ENCODE measurements at regions not wholly inside any gene's neighbourhood (a gene's known extent, or its start where the extent isn't known, plus 50 kb on each side); places are given as distances from the start of the nearest gene placed in this dataset.
"Not testable (repeated sequence)": the region's sequence is repeated elsewhere in the genome, so short reads cannot be mapped to it uniquely, and the experiment has no call there.

DNA sequence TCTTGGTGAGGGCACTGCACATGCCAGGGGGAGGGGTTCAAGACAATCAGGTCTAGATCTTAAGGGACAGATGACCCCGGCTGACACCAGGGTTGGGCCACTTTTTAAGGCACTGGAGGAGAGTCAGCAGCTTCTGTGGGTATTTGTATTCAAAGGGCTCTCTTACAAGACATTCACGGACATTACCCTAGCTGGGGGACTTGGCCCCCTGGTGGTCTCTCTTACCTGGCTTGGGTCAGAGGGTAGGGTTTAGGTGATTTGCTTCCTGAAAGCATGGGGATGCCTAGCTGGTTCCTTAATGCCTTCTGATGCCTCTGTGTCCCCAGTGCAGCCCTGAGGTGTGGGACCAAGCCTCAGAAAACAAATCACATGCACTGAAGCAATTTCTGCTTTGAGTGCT, 354.7 kb downstream of the CDC5L start:
- dilution Hi-C loops (cut with MboI; ENCODE audit: extremely low pct_ligation_motif_present, low sequenced_read_pairs), result no loop called here
- H3K36me3 ChIP-seq (ENCODE audit: control insufficient read depth in 2 of 2, extremely low read depth in 1 of 2, insufficient read depth in 2 of 2, low read length in 2 of 2), result no peaks in the 10 kb centered on the region
- H3K27me3 ChIP-seq (ENCODE audit: control insufficient read depth, extremely low read depth, insufficient read depth, low read length), result no peaks in the 10 kb centered on the region
- H3K4me1 ChIP-seq (ENCODE audit: control insufficient read depth, extremely low read depth, insufficient read depth, low read length), result no peaks in the 10 kb centered on the region
- H2AFZ ChIP-seq (ENCODE audit: control insufficient read depth, low read length), result no peak overlapping the region
- DNase-seq (ENCODE audit: low read depth, low spot score) (no peak), FAIRE-seq (no peak)
- H4K20me1 ChIP-seq (ENCODE audit: control insufficient read depth, extremely low read depth, insufficient read depth, low read length), result no peaks in the 10 kb centered on the region
- TF ChIP-seq EZH2 (IDR thresholded peaks at IDR 0.05; ENCODE audit: low read length), result no peak
- TF ChIP-seq, protein P1, sequence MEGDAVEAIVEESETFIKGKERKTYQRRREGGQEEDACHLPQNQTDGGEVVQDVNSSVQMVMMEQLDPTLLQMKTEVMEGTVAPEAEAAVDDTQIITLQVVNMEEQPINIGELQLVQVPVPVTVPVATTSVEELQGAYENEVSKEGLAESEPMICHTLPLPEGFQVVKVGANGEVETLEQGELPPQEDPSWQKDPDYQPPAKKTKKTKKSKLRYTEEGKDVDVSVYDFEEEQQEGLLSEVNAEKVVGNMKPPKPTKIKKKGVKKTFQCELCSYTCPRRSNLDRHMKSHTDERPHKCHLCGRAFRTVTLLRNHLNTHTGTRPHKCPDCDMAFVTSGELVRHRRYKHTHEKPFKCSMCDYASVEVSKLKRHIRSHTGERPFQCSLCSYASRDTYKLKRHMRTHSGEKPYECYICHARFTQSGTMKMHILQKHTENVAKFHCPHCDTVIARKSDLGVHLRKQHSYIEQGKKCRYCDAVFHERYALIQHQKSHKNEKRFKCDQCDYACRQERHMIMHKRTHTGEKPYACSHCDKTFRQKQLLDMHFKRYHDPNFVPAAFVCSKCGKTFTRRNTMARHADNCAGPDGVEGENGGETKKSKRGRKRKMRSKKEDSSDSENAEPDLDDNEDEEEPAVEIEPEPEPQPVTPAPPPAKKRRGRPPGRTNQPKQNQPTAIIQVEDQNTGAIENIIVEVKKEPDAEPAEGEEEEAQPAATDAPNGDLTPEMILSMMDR (optimal IDR thresholded peaks at IDR 0.05 in 1 of 3, IDR thresholded peaks at IDR 0.05 in 1 of 3, conservative IDR thresholded peaks at IDR 0.05 in 1 of 3; ENCODE audit: extremely low read depth in 1 of 3, insufficient read depth in 2 of 3, low read length in 3 of 3), result no peak
- no peak overlapping the region for H3K9ac ChIP-seq (ENCODE audit: control insufficient read depth, extremely low read depth, insufficient read depth, low read length)
- H3K9me1 ChIP-seq (ENCODE audit: control insufficient read depth, extremely low read depth, insufficient read depth, low read length), result no peaks in the 10 kb centered on the region
- H3K27ac ChIP-seq (ENCODE audit: control insufficient read depth, insufficient read depth, low read length), result no peak overlapping the region
- no peaks in the 10 kb centered on the region for H3K9me3 ChIP-seq (ENCODE audit: control insufficient read depth, low read depth, low read length)
- no peaks in the 10 kb centered on the region for H3K79me2 ChIP-seq (ENCODE audit: control insufficient read depth, insufficient read depth, low read length)
- H3K4me2 ChIP-seq (ENCODE audit: control insufficient read depth, extremely low read depth, insufficient read depth, low read depth, low read length), result no peak overlapping the region
- no peak overlapping the region for H3K4me3 ChIP-seq (ENCODE audit: control insufficient read depth in 2 of 3, extremely low read depth in 1 of 3, insufficient read depth in 2 of 3, low read depth in 1 of 3, low read length in 3 of 3)

DNA sequence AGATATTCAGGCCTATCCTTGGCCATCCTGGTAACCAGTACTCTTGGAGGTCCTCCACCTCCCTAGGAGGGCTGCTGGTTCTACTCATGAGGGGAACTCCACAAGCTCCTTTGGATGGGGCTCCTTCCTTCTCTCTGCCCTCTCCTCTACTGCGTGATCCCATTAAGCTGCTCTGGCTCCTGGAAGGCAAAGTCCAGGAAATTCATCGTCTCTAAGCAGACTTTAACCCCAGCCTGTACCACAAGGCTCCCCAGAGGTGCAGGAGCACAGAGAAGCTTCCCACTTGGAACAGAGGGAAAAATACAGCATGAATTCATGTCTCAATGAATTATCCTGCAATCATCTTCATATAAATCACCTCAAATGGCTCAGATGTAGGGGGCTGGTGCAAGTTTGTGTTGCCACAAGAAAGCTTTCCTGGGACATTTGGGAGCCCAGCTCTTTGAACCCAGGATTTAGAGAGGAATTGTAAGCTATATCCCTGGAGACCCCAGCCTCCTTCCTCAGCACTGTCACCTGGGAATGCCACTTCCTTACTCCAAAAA, 355.4 kb downstream of the CDC5L start:
- Histone ChIP-seq H3K4me1 (ENCODE audit: control insufficient read depth, extremely low read depth, insufficient read depth, low read length) (no peaks in the 10 kb centered on the region), H3K9ac (ENCODE audit: control insufficient read depth, extremely low read depth, insufficient read depth, low read length) (no peak overlapping the region), H3K27ac (ENCODE audit: control insufficient read depth, insufficient read depth, low read length) (no peak overlapping the region), H3K36me3 (ENCODE audit: control insufficient read depth in 2 of 2, extremely low read depth in 1 of 2, insufficient read depth in 2 of 2, low read length in 2 of 2) (no peaks in the 10 kb centered on the region), H3K9me1 (ENCODE audit: control insufficient read depth, extremely low read depth, insufficient read depth, low read length) (no peaks in the 10 kb centered on the region), H3K9me3 (ENCODE audit: control insufficient read depth, low read depth, low read length) (no peaks in the 10 kb centered on the region), H3K4me3 (ENCODE audit: control insufficient read depth in 2 of 3, extremely low read depth in 1 of 3, insufficient read depth in 2 of 3, low read depth in 1 of 3, low read length in 3 of 3) (no peak overlapping the region), H3K79me2 (ENCODE audit: control insufficient read depth, insufficient read depth, low read length) (no peaks in the 10 kb centered on the region), H2AFZ (ENCODE audit: control insufficient read depth, low read length) (no peak overlapping the region), H3K4me2 (ENCODE audit: control insufficient read depth, extremely low read depth, insufficient read depth, low read depth, low read length) (no peak overlapping the region), H4K20me1 (ENCODE audit: control insufficient read depth, extremely low read depth, insufficient read depth, low read length) (no peaks in the 10 kb centered on the region), H3K27me3 (ENCODE audit: control insufficient read depth, extremely low read depth, insufficient read depth, low read length) (no peaks in the 10 kb centered on the region)
- DNase-seq (ENCODE audit: low read depth, low spot score), result no peak
- FAIRE-seq, result no peak
- TF ChIP-seq EZH2 (IDR thresholded peaks at IDR 0.05; ENCODE audit: low read length), result no peak
- TF ChIP-seq, protein P1 (optimal IDR thresholded peaks at IDR 0.05 in 1 of 3, IDR thresholded peaks at IDR 0.05 in 1 of 3, conservative IDR thresholded peaks at IDR 0.05 in 1 of 3; ENCODE audit: extremely low read depth in 1 of 3, insufficient read depth in 2 of 3, low read length in 3 of 3), result no peak
- dilution Hi-C loops (cut with MboI; ENCODE audit: extremely low pct_ligation_motif_present, low sequenced_read_pairs), result no loop called here

DNA sequence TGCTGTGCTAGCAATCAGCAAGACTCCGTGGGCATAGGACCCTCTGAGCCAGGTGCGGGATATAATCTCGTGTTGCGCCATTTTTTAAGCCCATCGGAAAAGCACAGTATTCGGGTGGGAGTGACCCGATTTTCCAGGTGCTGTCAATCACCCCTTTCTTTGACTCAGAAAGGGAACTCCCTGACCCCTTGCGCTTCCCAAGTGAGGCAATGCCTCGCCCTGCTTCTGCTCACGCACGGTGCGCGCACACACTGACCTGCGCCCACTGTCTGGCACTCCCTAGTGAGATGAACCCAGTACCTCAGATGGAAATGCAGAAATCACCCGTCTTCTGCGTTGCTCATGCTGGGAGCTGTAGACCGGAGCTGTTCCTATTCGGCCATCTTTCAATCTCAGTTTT, 372.6 kb downstream of the CDC5L start:
- H2AFZ ChIP-seq (ENCODE audit: control insufficient read depth, low read length); H3K79me2 ChIP-seq (ENCODE audit: control insufficient read depth, insufficient read depth, low read length); H4K20me1 ChIP-seq (ENCODE audit: control insufficient read depth, extremely low read depth, insufficient read depth, low read length); H3K4me3 ChIP-seq (ENCODE audit: control insufficient read depth in 2 of 3, extremely low read depth in 1 of 3, insufficient read depth in 2 of 3, low read depth in 1 of 3, low read length in 3 of 3); H3K9me1 ChIP-seq (ENCODE audit: control insufficient read depth, extremely low read depth, insufficient read depth, low read length); H3K27me3 ChIP-seq (ENCODE audit: control insufficient read depth, extremely low read depth, insufficient read depth, low read length); H3K9ac ChIP-seq (ENCODE audit: control insufficient read depth, extremely low read depth, insufficient read depth, low read length); dilution Hi-C loops (cut with MboI; ENCODE audit: extremely low pct_ligation_motif_present, low sequenced_read_pairs); H3K27ac ChIP-seq (ENCODE audit: control insufficient read depth, insufficient read depth, low read length); H3K36me3 ChIP-seq (ENCODE audit: control insufficient read depth in 2 of 2, extremely low read depth in 1 of 2, insufficient read depth in 2 of 2, low read length in 2 of 2); H3K4me2 ChIP-seq (ENCODE audit: control insufficient read depth, extremely low read depth, insufficient read depth, low read depth, low read length); H3K9me3 ChIP-seq (ENCODE audit: control insufficient read depth, low read depth, low read length); DNase-seq (ENCODE audit: low read depth, low spot score); H3K4me1 ChIP-seq (ENCODE audit: control insufficient read depth, extremely low read depth, insufficient read depth, low read length); FAIRE-seq: not testable (repeated sequence)
